Cardiac fibroblast (primary cell): ENCODE measurements at regions not wholly inside any gene's neighbourhood (a gene's known extent, or its start where the extent isn't known, plus 50 kb on each side); places are given as distances from the start of the nearest gene placed in this dataset.
"Not testable (repeated sequence)": the region's sequence is repeated elsewhere in the genome, so short reads cannot be mapped to it uniquely, and the experiment has no call there.

Experiments
- DNase-seq, 2 donors: peaks; one replicate each; pipeline versions ENCODE4 v3.0.0 to v3.0.0-alpha.2; 2010; ENCODE audit warnings: low read depth in 2 of 2
- H3K4me3 ChIP-seq, 2 donors: replicated peaks in 1 of 2; 1 replicate in 1 of 2; 2 replicates in 1 of 2; pipeline ENCODE4 v1.5.1; 2011; ENCODE audit warnings: low read depth in 2 of 2, low read length in 2 of 2, mild to moderate bottlenecking in 2 of 2, moderate library complexity in 1 of 2
- CTCF ChIP-seq: IDR thresholded peaks from one replicate; pipeline ENCODE4 v1.5.1; 2011; ENCODE audit warnings: low read depth, mild to moderate bottlenecking, low read length, inconsistent platforms

- TF ChIP-seq CTCF: no peak
- H3K4me3 ChIP-seq: no peak overlapping the region
- no peak for DNase-seq
These were observed 304.9 kb downstream of the PCDH20 start for GRCh38 chr13:61110732-61111131.

- H3K4me3 ChIP-seq: no peak overlapping the region
- no peak for DNase-seq
- TF ChIP-seq CTCF: no peak
These were observed 305.9 kb downstream of the PCDH20 start for GRCh38 chr13:61109741-61110140.

GRCh38 chr13:61107989-61108388 lies 307.7 kb downstream of the PCDH20 start:
- no peak for DNase-seq
- no peak overlapping the region for H3K4me3 ChIP-seq
- no peak for TF ChIP-seq CTCF

- no peak for DNase-seq
- no peak for TF ChIP-seq CTCF
- H3K4me3 ChIP-seq: no peak overlapping the region
These were observed 319.8 kb downstream of the PCDH20 start for GRCh38 chr13:61095885-61096284.

GRCh38 chr13:61094865-61095264 lies 320.8 kb downstream of the PCDH20 start:
- no peak for TF ChIP-seq CTCF
- no peak for DNase-seq

GRCh38 chr13:61089894-61090293 lies 325.8 kb downstream of the PCDH20 start:
- H3K4me3 ChIP-seq, DNase-seq: not testable (repeated sequence)

More at GRCh38 chr13:61094865-61095264, 320.8 kb downstream of the PCDH20 start:
- H3K4me3 ChIP-seq: no peak overlapping the region

GRCh38 chr13:61086087-61086486 lies 329.6 kb downstream of the PCDH20 start:
- no peak for TF ChIP-seq CTCF
- no peak overlapping the region for H3K4me3 ChIP-seq
- no peak for DNase-seq
